T-helper 1 cell treated with Interleukin-12 subunit alpha and Interleukin-12 subunit beta and Interleukin-4 antibody, amounts not matched to agents 30 ng/mL and 1 ng/mL, for 36 hours (primary cell): ENCODE measurements at regions not wholly inside any gene's neighbourhood (a gene's known extent, or its start where the extent isn't known, plus 50 kb on each side); places are given as distances from the start of the nearest gene placed in this dataset.
"Not testable (repeated sequence)": the region's sequence is repeated elsewhere in the genome, so short reads cannot be mapped to it uniquely, and the experiment has no call there.

Experiments
- intact Hi-C: fragments of 100-400 bp; cut with micrococcal nuclease; formaldehyde crosslinking; loops from one replicate; pipeline ENCODE4 v1.15.1; 2024

GRCh38 chr3:106299300-106300098 lies 430.7 kb upstream of the CBLB start:
- intact Hi-C loops = loop anchor here (1.0 to 10.0 kb wide), 3 partner anchors 52 to 435 kb away; partner anchors contain the start of gene CBLB

- intact Hi-C loops = loop anchor here (1.0 to 10.0 kb wide), 3 partner anchors 30 to 438 kb away; partner anchors contain the start of gene CBLB
Observed at GRCh38 chr3:106302451-106303221, 433.8 kb upstream of the CBLB start.

- intact Hi-C loops = loop anchor here (2.0 to 10.0 kb wide), 2 partner anchors 127 to 439 kb away; partner anchors contain the start of gene CBLB
Observed at GRCh38 chr3:106303766-106304165, 435.0 kb upstream of the CBLB start.

- intact Hi-C loops = loop anchor here (10.0 kb wide), 1 partner anchor 440 kb away; the partner anchor contains the start of gene CBLB
Observed at GRCh38 chr3:106305127-106305526, 436.3 kb upstream of the CBLB start.

GRCh38 chr3:106305882-106306435 lies 437.1 kb upstream of the CBLB start:
- intact Hi-C loops = loop anchor here (10.0 kb wide), 1 partner anchor 441 kb away; the partner anchor contains the start of gene CBLB

- intact Hi-C loops = loop anchor here (10.0 kb wide), 1 partner anchor 444 kb away; the partner anchor contains the start of gene CBLB
Observed at GRCh38 chr3:106309274-106309673, 440.5 kb upstream of the CBLB start.

GRCh38 chr3:106309798-106310197 lies 441.0 kb upstream of the CBLB start:
- intact Hi-C loops = loop anchor here (10.0 kb wide), 1 partner anchor 445 kb away; the partner anchor contains the start of gene CBLB

- intact Hi-C loops = no loop called here
Observed at GRCh38 chr3:106317141-106318055, 448.6 kb upstream of the CBLB start.

- intact Hi-C loops = not testable (repeated sequence)
Observed at GRCh38 chr3:106321438-106321837, 452.6 kb upstream of the CBLB start.

GRCh38 chr3:106323586-106323985 lies 454.8 kb upstream of the CBLB start:
- intact Hi-C loops = no loop called here

GRCh38 chr3:106326941-106327695 lies 458.3 kb upstream of the CBLB start:
- intact Hi-C loops = no loop called here

- intact Hi-C loops = no loop called here
Observed at GRCh38 chr3:106327696-106328025, 458.8 kb upstream of the CBLB start.

GRCh38 chr3:106328224-106328623 lies 459.4 kb upstream of the CBLB start:
- intact Hi-C loops = no loop called here

GRCh38 chr3:106329521-106329920 lies 460.7 kb upstream of the CBLB start:
- intact Hi-C loops = no loop called here

GRCh38 chr3:106331636-106332035 lies 462.8 kb upstream of the CBLB start:
- intact Hi-C loops = loop anchor here (1.0 to 10.0 kb wide), 11 partner anchors 29 to 964 kb away; partner anchors contain the start of gene ALCAM

GRCh38 chr3:106332129-106332528 lies 463.3 kb upstream of the CBLB start:
- intact Hi-C loops = loop anchor here (1.0 to 10.0 kb wide), 11 partner anchors 30 to 965 kb away; partner anchors contain the start of gene ALCAM

GRCh38 chr3:106332884-106333283 lies 464.1 kb upstream of the CBLB start:
- intact Hi-C loops = loop anchor here (1.0 to 10.0 kb wide), 12 partner anchors 31 to 966 kb away; partner anchors contain the start of gene ALCAM

- intact Hi-C loops = loop anchor here (1.0 to 10.0 kb wide), 11 partner anchors 90 to 967 kb away; partner anchors contain the start of gene ALCAM
Observed at GRCh38 chr3:106333911-106334618, 465.3 kb upstream of the CBLB start.

- intact Hi-C loops = loop anchor here (10.0 kb wide), 1 partner anchor 532 kb away; no protein-coding TSS in a partner anchor
Observed at GRCh38 chr3:106336619-106337018, 467.8 kb upstream of the CBLB start.
